ENCODE measurements at regions not wholly inside any gene's neighbourhood (a gene's known extent, or its start where the extent isn't known, plus 50 kb on each side); places are given as distances from the start of the nearest gene placed in this dataset.

DNA sequence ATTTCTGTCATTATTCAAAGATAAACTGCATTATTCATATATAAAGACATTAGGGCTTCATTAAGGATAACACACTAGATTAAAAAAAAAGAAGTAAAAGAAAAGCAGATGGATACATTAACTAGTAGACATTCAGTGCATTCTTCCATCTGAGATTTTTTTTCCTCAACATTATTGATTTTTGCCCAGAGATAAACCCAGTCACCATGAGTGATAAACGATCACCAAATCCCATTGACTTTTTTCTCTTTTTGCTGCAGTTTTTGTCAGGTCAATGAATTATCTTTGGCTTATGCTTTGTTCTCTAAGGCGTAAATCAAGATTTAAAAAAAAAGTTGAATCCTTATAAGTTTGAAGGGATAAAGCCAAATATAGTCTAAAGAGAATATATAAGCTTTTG lies 925.0 kb downstream of the GBE1 start:
- TF ChIP-seq CTCF (IDR thresholded peaks at IDR 0.05; ENCODE audit: extremely low read depth, insufficient read depth, missing control alignments) = no peak
- in situ Hi-C loops (cut with MboI; ENCODE audit: low pct_unique_long_range_greater_than_20kb, low sequenced_read_pairs, unreplicated experiment) = no loop called here
- DNase-seq (ENCODE audit: low spot score) = no peak

- no peak for DNase-seq (ENCODE audit: low spot score)
- in situ Hi-C loops (cut with MboI; ENCODE audit: low pct_unique_long_range_greater_than_20kb, low sequenced_read_pairs, unreplicated experiment) = no loop called here
- no peak for TF ChIP-seq CTCF (IDR thresholded peaks at IDR 0.05; ENCODE audit: extremely low read depth, insufficient read depth, missing control alignments)
Measured at GRCh38 chr3:80807577-80807976, 953.9 kb downstream of the GBE1 start.

- TF ChIP-seq CTCF (IDR thresholded peaks at IDR 0.05; ENCODE audit: extremely low read depth, insufficient read depth, missing control alignments) = no peak
- in situ Hi-C loops (cut with MboI; ENCODE audit: low pct_unique_long_range_greater_than_20kb, low sequenced_read_pairs, unreplicated experiment) = no loop called here
- DNase-seq (ENCODE audit: low spot score) = no peak
Measured at GRCh38 chr3:80806673-80807072, 954.8 kb downstream of the GBE1 start.

DNA sequence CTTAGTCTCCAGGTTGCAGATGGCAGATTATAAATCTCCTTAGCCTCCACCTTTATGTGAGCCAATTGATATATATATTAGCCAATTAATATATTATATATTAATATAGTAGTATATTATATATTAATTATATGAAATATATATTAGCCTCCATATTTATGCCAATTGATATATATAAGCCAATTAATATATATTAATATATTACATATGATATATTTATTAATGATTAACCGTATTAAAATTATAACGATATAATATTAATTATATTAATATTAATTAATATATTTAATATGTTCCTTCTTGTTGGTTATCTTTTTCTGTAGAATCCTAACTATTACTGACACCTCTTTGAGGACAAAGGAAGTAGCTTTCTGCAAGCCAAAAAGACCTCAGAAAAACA lies 972.5 kb downstream of the GBE1 start:
- no peak for DNase-seq (ENCODE audit: low spot score)
- no peak for TF ChIP-seq CTCF (IDR thresholded peaks at IDR 0.05; ENCODE audit: extremely low read depth, insufficient read depth, missing control alignments)
- in situ Hi-C loops (cut with MboI; ENCODE audit: low pct_unique_long_range_greater_than_20kb, low sequenced_read_pairs, unreplicated experiment) = no loop called here

- no peak for TF ChIP-seq CTCF (IDR thresholded peaks at IDR 0.05; ENCODE audit: extremely low read depth, insufficient read depth, missing control alignments)
- in situ Hi-C loops (cut with MboI; ENCODE audit: low pct_unique_long_range_greater_than_20kb, low sequenced_read_pairs, unreplicated experiment) = no loop called here
- DNase-seq (ENCODE audit: low spot score) = no peak
Measured at GRCh38 chr3:80785875-80786274, 975.6 kb downstream of the GBE1 start.

- TF ChIP-seq CTCF (IDR thresholded peaks at IDR 0.05; ENCODE audit: extremely low read depth, insufficient read depth, missing control alignments) = peak; percentile 16
- no peak for DNase-seq (ENCODE audit: low spot score)
- in situ Hi-C loops (cut with MboI; ENCODE audit: low pct_unique_long_range_greater_than_20kb, low sequenced_read_pairs, unreplicated experiment) = no loop called here
Measured at GRCh38 chr3:80785475-80785874, 976.0 kb downstream of the GBE1 start.

DNA sequence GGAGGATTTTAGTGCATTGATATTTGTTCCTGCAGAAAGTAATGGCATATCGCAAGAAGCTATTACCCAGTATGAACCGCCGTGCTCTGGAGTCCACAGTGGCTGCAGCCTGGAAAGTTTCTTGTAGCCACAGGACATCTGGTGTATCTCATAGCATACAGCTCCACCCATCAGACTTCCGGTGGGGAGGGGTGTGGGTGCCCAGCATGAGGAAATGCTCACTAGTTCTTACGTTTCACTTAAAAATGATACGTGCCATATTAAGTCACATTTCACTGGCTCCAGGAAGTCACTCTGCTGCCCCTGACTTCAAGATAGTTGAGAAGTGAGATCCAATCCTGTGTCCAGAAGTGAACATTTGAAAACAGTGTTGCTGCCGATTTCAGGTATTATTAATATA lies 990.4 kb downstream of the GBE1 start:
- DNase-seq (ENCODE audit: low spot score) = no peak
- TF ChIP-seq CTCF (IDR thresholded peaks at IDR 0.05; ENCODE audit: extremely low read depth, insufficient read depth, missing control alignments) = no peak
- in situ Hi-C loops (cut with MboI; ENCODE audit: low pct_unique_long_range_greater_than_20kb, low sequenced_read_pairs, unreplicated experiment) = no loop called here
